ENCODE measurements at regions not wholly inside any gene's neighbourhood (a gene's known extent, or its start where the extent isn't known, plus 50 kb on each side); places are given as distances from the start of the nearest gene placed in this dataset.

DNA sequence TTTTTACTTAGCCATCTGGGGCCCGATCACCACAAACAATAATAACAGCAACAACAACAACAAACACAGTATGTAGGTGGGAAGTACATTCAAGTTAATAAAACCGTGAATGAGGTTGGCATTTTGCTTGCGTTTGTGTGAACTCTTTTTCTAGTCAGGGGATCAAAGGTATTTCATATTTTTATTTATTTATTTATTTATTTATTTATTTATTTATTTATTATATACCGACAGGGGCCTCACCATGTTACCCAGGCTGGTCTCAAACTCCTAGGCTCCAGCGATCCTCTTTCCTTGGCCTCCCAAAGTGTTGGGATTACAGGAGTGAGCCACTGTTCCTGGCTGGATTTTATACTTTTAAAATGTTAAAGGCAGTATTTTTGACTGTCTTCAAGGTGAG is 325.4 kb downstream of the RAPGEF2 start:
- H3K27me3 ChIP-seq (ENCODE audit: control insufficient read depth, insufficient read depth, low read length): no peaks in the 10 kb centered on the region
- no peaks in the 10 kb centered on the region for H3K9me3 ChIP-seq (ENCODE audit: control insufficient read depth, low read depth, low read length)
- H3K9ac ChIP-seq (ENCODE audit: low read length): no peak overlapping the region
- H3K27ac ChIP-seq (ENCODE audit: low read length): no peak overlapping the region
- H3K4me3 ChIP-seq (ENCODE audit: low read length): no peak overlapping the region
- peaks cover 6% of the 10 kb centered on the region for H3K4me1 ChIP-seq (ENCODE audit: control insufficient read depth, low read depth, low read length)
- no peaks in the 10 kb centered on the region for H3K36me3 ChIP-seq (ENCODE audit: control insufficient read depth, low read depth, low read length)

DNA sequence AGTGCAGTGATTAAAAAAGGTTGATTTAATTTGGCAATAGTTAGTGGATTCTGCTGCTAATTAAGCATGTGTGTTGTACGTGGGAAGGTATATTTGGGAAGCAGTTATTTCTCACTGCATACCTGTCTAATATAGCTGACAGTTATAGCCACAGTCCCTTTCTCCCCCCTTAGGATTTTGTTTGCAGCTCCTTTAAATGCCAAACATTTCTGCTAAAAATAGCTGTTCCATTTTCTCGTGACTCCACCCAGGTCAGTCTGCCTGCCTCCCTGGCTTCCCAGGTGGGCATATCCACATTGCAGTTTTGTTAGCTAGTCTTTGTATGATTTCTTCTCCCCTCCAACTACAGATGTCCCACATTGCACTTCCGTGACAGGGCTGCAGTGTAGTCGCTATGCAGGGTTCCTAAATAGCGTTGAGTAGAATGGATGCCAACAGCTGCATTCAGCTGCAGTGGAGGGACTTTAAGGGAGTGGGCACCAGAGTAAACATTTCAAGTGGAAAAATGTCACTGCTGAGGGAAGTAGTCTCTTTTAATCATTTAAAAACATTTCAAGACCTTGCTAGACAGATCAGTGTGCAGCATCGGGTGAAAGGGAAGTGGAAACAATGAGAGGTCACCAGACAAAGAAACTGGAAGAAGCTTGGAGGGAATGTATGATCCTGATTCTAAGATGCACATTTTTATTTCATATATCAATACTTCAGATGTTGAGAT is 326.3 kb downstream of the RAPGEF2 start:
- Histone ChIP-seq H3K9me3 (ENCODE audit: control insufficient read depth, low read depth, low read length) (no peaks in the 10 kb centered on the region), H3K9ac (ENCODE audit: low read length) (no peak overlapping the region), H3K4me1 (ENCODE audit: control insufficient read depth, low read depth, low read length) (peaks cover 6% of the 10 kb centered on the region), H3K4me3 (ENCODE audit: low read length) (no peak overlapping the region), H3K36me3 (ENCODE audit: control insufficient read depth, low read depth, low read length) (no peaks in the 10 kb centered on the region), H3K27ac (ENCODE audit: low read length) (no peak overlapping the region), H3K27me3 (ENCODE audit: control insufficient read depth, insufficient read depth, low read length) (no peaks in the 10 kb centered on the region)

DNA sequence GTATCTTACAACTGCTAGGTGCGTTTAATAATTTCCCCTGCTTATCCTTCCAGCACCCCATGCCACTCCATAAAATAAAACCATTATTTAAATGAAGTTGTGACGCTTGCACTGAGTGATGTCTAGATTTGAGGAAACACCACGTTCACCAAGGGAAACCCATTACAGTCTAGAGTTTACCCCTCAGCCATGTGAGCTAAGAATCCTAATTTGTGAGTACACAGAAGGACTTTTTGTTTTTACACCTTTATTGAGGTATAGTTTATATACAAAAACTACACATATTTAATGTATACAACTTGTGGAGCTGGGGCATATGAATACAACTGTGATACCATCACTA is 326.8 kb downstream of the RAPGEF2 start:
- Histone ChIP-seq H3K9ac (ENCODE audit: low read length) (no peak overlapping the region), H3K9me3 (ENCODE audit: control insufficient read depth, low read depth, low read length) (no peaks in the 10 kb centered on the region), H3K27ac (ENCODE audit: low read length) (no peak overlapping the region), H3K27me3 (ENCODE audit: control insufficient read depth, insufficient read depth, low read length) (no peaks in the 10 kb centered on the region), H3K36me3 (ENCODE audit: control insufficient read depth, low read depth, low read length) (no peaks in the 10 kb centered on the region), H3K4me1 (ENCODE audit: control insufficient read depth, low read depth, low read length) (peaks cover 6% of the 10 kb centered on the region), H3K4me3 (ENCODE audit: low read length) (no peak overlapping the region)

DNA sequence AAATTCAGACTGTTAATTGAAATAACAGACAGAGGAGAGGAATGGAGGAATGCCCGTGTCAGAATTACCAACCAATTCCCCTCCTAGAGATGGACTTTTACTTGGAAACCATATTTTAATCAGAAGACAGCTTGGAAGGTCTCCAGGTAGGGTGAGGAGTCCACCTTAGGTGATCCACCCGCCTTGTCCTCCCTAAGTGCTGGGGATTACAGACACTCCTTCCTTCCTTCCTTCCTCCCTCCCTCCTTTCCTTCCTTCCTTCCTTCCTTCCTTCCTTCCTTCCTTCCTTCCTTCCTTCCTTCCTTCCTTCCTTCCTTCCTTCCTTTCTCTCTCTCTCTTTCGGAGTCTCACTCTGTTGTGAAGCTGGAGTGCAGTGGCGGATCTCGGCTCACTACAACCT is 328.0 kb downstream of the RAPGEF2 start:
- Histone ChIP-seq H3K4me3 (ENCODE audit: low read length) (no peak overlapping the region), H3K36me3 (ENCODE audit: control insufficient read depth, low read depth, low read length) (no peaks in the 10 kb centered on the region), H3K27me3 (ENCODE audit: control insufficient read depth, insufficient read depth, low read length) (no peaks in the 10 kb centered on the region), H3K9ac (ENCODE audit: low read length) (no peak overlapping the region), H3K4me1 (ENCODE audit: control insufficient read depth, low read depth, low read length) (peaks cover 4% of the 10 kb centered on the region), H3K9me3 (ENCODE audit: control insufficient read depth, low read depth, low read length) (no peaks in the 10 kb centered on the region), H3K27ac (ENCODE audit: low read length) (no peak overlapping the region)

DNA sequence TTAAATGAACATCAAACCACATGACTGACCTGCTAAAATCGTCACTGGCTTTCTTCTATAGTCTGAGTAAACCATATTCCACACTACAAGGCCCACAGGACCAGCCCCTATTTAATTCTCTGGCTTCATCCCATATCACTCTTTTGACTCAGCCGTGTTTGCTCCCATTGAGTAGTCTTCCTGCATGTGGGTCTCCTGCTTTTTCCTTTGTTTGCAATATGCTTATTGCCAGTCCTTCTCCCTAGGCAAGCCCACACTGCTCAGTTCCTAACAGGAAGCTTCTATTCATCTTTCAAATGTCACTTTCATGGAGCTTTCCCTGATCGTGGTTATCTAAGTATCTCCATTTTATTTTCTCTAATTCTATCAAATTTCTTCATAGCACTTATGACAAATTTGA is 329.6 kb downstream of the RAPGEF2 start:
- H3K9me3 ChIP-seq (ENCODE audit: control insufficient read depth, low read depth, low read length): no peaks in the 10 kb centered on the region
- H3K27me3 ChIP-seq (ENCODE audit: control insufficient read depth, insufficient read depth, low read length): no peaks in the 10 kb centered on the region
- no peaks in the 10 kb centered on the region for H3K36me3 ChIP-seq (ENCODE audit: control insufficient read depth, low read depth, low read length)
- no peaks in the 10 kb centered on the region for H3K4me1 ChIP-seq (ENCODE audit: control insufficient read depth, low read depth, low read length)
- no peak overlapping the region for H3K4me3 ChIP-seq (ENCODE audit: low read length)
- H3K9ac ChIP-seq (ENCODE audit: low read length): no peak overlapping the region
- H3K27ac ChIP-seq (ENCODE audit: low read length): no peak overlapping the region

DNA sequence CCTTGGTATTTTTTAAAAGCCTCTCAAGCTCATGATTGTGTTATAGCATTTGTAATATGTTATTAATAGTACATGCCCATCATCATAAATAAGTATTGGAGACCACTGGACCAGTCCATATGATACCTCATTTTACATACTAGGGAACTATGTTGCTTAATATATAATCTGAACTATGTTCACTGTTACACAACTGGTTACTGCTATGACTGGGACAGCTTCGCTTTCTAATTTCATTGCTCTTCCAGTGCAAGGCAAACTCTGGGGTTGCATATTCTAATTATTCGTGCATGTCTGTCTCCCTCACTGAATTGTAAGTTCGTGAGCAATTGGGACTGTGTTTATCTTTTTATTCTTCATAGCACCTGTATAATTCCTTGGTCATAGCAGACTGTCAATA is 330.5 kb downstream of the RAPGEF2 start:
- H3K36me3 ChIP-seq (ENCODE audit: control insufficient read depth, low read depth, low read length): no peaks in the 10 kb centered on the region
- no peaks in the 10 kb centered on the region for H3K9me3 ChIP-seq (ENCODE audit: control insufficient read depth, low read depth, low read length)
- no peak overlapping the region for H3K27ac ChIP-seq (ENCODE audit: low read length)
- no peaks in the 10 kb centered on the region for H3K27me3 ChIP-seq (ENCODE audit: control insufficient read depth, insufficient read depth, low read length)
- no peaks in the 10 kb centered on the region for H3K4me1 ChIP-seq (ENCODE audit: control insufficient read depth, low read depth, low read length)
- no peak overlapping the region for H3K9ac ChIP-seq (ENCODE audit: low read length)
- no peak overlapping the region for H3K4me3 ChIP-seq (ENCODE audit: low read length)

DNA sequence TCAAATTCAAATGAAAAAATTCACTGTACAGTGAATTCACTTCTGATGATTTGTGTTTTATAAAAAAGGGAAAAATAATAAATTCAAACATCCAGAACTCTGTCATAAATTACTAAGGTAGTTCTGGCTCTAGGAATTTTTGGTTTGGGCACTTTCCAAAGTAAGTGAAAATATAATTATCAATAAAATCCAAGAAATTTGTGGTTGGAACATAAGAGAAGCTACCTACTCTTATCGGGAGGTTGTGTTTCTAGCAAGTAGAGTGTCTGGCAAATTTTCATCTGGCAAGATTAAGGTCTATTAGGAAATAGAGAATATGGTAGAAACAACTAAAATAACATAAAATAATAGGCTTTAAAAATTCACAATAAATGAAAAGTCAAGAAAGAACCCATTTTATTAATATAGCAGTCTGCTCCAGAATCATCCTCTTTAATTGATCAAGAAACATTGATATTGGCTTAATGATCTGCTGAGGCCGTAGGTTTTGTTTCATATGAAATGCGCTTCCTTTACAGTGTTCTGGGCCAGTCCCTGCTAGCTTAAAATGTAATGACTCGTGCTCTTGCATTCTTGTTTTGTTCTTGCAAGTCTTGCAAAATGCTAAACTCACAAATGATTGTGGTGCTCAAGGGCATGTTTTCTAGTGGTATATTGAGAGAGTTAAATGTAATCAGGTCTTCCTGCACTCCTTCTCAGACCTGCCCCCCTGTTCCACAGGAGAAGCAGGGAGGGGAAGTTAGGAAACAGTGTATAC is 331.4 kb downstream of the RAPGEF2 start:
- H3K4me3 ChIP-seq (ENCODE audit: low read length): no peak overlapping the region
- H3K9ac ChIP-seq (ENCODE audit: low read length): no peak overlapping the region
- no peaks in the 10 kb centered on the region for H3K4me1 ChIP-seq (ENCODE audit: control insufficient read depth, low read depth, low read length)
- no peak overlapping the region for H3K27ac ChIP-seq (ENCODE audit: low read length)
- no peaks in the 10 kb centered on the region for H3K9me3 ChIP-seq (ENCODE audit: control insufficient read depth, low read depth, low read length)
- no peaks in the 10 kb centered on the region for H3K27me3 ChIP-seq (ENCODE audit: control insufficient read depth, insufficient read depth, low read length)
- H3K36me3 ChIP-seq (ENCODE audit: control insufficient read depth, low read depth, low read length): no peaks in the 10 kb centered on the region

DNA sequence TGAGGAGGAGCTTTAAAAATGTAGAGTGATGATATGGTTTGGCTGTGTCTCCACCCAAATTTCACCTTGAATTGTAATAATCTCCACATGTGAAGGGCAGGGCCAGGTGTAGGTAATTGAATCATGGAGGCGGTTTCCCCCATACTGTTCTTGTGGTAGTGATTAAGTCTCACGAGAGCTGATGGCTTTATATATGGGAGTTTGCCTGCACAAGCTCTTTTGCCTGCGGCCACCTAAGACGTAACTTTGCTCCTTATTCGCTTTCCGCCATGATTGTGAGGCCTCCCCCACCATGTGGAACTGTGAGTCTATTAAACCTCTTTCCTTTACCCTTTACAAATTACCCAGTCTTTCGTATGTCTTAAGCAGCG is 332.0 kb downstream of the RAPGEF2 start:
- H3K9ac ChIP-seq (ENCODE audit: low read length): no peak overlapping the region
- H3K4me1 ChIP-seq (ENCODE audit: control insufficient read depth, low read depth, low read length): no peaks in the 10 kb centered on the region
- no peaks in the 10 kb centered on the region for H3K27me3 ChIP-seq (ENCODE audit: control insufficient read depth, insufficient read depth, low read length)
- no peak overlapping the region for H3K27ac ChIP-seq (ENCODE audit: low read length)
- no peak overlapping the region for H3K4me3 ChIP-seq (ENCODE audit: low read length)
- no peaks in the 10 kb centered on the region for H3K36me3 ChIP-seq (ENCODE audit: control insufficient read depth, low read depth, low read length)
- H3K9me3 ChIP-seq (ENCODE audit: control insufficient read depth, low read depth, low read length): no peaks in the 10 kb centered on the region

DNA sequence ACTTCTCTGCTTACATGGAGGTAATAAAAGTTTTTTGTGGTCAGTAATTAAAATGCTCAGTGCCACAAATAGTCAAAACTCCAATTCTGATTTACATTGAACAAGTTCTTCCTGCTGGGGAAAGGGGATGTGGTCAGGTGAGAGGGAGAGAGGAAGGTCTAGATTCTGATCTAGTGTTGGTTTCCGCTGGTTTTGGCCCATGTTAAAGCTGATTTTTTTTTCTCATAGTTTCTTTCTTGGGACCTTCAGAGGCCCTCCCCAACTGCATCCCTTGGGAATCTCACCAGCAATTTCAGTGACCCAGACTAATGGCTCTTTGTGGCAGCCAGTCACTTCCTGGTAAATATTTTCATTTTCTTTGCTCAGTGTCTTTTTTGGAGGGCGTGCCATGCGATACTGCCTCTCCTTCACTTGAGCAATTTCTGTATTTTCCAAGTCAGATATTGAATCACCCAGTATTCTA is 332.7 kb downstream of the RAPGEF2 start:
- Histone ChIP-seq H3K4me3 (ENCODE audit: low read length) (no peak overlapping the region), H3K27ac (ENCODE audit: low read length) (no peak overlapping the region), H3K9me3 (ENCODE audit: control insufficient read depth, low read depth, low read length) (no peaks in the 10 kb centered on the region), H3K36me3 (ENCODE audit: control insufficient read depth, low read depth, low read length) (no peaks in the 10 kb centered on the region), H3K9ac (ENCODE audit: low read length) (no peak overlapping the region), H3K27me3 (ENCODE audit: control insufficient read depth, insufficient read depth, low read length) (no peaks in the 10 kb centered on the region), H3K4me1 (ENCODE audit: control insufficient read depth, low read depth, low read length) (no peaks in the 10 kb centered on the region)

DNA sequence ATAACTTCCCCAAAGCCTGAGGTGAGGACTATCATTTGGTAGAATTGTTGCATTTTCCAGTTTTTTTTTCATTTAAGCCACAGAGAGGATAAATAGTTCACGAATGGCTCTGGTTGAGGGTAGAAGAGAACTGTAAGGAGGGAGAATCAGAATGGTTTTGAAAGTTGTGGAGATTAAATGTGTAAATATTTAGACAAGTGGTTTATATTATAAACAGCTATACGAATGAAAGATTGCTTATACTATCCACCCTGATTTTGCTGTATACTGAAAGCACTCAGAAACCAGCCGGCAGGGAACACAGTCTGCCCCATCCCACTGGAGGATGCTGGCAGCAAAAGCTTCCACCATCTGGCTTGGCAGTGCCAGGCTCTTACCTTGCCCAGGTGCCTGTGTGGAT is 341.1 kb downstream of the RAPGEF2 start:
- Histone ChIP-seq H3K9me3 (ENCODE audit: control insufficient read depth, low read depth, low read length) (no peaks in the 10 kb centered on the region), H3K4me1 (ENCODE audit: control insufficient read depth, low read depth, low read length) (no peaks in the 10 kb centered on the region), H3K27me3 (ENCODE audit: control insufficient read depth, insufficient read depth, low read length) (no peaks in the 10 kb centered on the region), H3K27ac (ENCODE audit: low read length) (no peak overlapping the region), H3K4me3 (ENCODE audit: low read length) (no peak overlapping the region), H3K9ac (ENCODE audit: low read length) (no peak overlapping the region), H3K36me3 (ENCODE audit: control insufficient read depth, low read depth, low read length) (no peaks in the 10 kb centered on the region)

DNA sequence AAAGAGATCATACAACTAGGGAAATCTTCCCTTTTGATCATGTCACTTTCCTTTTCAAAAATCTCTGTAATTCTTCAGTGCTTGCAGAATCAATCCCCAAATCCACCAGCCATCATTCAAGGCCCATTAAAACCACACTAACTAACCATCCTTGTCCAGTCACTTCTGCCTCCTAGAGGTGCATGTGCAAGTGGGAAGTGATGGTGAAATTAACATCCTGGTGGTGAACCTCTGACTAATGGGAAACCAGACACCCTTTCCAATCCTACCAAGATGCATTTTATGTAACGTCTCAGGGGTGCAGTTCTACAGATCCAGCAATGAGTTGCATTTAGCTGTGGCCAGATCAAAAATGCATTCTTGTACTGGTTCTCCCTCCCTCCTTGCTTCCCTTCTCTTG is 341.8 kb downstream of the RAPGEF2 start:
- Histone ChIP-seq H3K9me3 (ENCODE audit: control insufficient read depth, low read depth, low read length) (no peaks in the 10 kb centered on the region), H3K27ac (ENCODE audit: low read length) (no peak overlapping the region), H3K27me3 (ENCODE audit: control insufficient read depth, insufficient read depth, low read length) (no peaks in the 10 kb centered on the region), H3K9ac (ENCODE audit: low read length) (no peak overlapping the region), H3K36me3 (ENCODE audit: control insufficient read depth, low read depth, low read length) (no peaks in the 10 kb centered on the region), H3K4me3 (ENCODE audit: low read length) (no peak overlapping the region), H3K4me1 (ENCODE audit: control insufficient read depth, low read depth, low read length) (no peaks in the 10 kb centered on the region)

DNA sequence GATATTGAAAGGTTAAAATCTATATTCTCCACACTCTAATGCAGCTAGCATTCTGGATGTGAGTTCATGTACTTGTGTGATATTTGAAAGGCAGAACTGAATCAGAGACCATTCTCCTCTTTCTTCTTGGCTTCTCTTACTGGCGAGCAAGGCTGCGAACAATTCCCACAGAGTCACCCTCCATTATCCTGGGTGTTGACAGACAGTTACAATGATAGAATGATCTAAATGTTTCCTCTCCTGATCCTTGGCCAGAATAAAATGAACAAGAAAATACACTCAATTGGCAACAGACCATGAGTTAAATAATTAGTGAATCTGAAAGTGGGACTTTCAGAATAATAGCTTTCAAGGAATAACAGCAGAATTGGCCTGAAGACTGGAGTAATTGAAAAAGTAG is 342.8 kb downstream of the RAPGEF2 start:
- Histone ChIP-seq H3K27me3 (ENCODE audit: control insufficient read depth, insufficient read depth, low read length) (no peaks in the 10 kb centered on the region), H3K4me3 (ENCODE audit: low read length) (no peak overlapping the region)

More for the DNA sequence above, 342.8 kb downstream of the RAPGEF2 start:
- Histone ChIP-seq H3K27ac (ENCODE audit: low read length) (no peak overlapping the region), H3K9ac (ENCODE audit: low read length) (no peak overlapping the region), H3K36me3 (ENCODE audit: control insufficient read depth, low read depth, low read length) (no peaks in the 10 kb centered on the region), H3K9me3 (ENCODE audit: control insufficient read depth, low read depth, low read length) (no peaks in the 10 kb centered on the region), H3K4me1 (ENCODE audit: control insufficient read depth, low read depth, low read length) (no peaks in the 10 kb centered on the region)

Data from iPS-18a (cell line).